ENCODE measurements at regions not wholly inside any gene's neighbourhood (a gene's known extent, or its start where the extent isn't known, plus 50 kb on each side); places are given as distances from the start of the nearest gene placed in this dataset.
"Not testable (repeated sequence)": the region's sequence is repeated elsewhere in the genome, so short reads cannot be mapped to it uniquely, and the experiment has no call there.

DNA sequence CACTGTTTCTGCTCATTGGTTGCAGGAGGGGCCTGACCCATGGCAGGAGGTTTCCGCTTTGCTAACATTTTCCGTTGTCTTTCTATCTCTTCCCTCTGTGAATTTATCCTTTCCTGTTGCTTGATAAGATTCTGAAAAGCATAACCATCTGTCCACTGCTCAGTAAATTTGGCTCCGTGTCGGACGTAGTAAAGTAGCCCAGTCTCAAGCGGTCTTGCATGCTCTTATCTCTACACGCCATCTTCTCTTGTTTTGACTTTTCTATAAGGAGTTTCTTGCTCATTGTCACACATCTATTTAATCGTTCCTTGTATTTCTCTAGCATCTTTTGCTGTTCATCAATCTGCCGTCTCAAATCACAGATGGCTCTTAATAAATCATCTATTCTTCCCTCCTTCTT lies 216.3 kb upstream of the CCL2 start:
- TF ChIP-seq, protein P1, sequence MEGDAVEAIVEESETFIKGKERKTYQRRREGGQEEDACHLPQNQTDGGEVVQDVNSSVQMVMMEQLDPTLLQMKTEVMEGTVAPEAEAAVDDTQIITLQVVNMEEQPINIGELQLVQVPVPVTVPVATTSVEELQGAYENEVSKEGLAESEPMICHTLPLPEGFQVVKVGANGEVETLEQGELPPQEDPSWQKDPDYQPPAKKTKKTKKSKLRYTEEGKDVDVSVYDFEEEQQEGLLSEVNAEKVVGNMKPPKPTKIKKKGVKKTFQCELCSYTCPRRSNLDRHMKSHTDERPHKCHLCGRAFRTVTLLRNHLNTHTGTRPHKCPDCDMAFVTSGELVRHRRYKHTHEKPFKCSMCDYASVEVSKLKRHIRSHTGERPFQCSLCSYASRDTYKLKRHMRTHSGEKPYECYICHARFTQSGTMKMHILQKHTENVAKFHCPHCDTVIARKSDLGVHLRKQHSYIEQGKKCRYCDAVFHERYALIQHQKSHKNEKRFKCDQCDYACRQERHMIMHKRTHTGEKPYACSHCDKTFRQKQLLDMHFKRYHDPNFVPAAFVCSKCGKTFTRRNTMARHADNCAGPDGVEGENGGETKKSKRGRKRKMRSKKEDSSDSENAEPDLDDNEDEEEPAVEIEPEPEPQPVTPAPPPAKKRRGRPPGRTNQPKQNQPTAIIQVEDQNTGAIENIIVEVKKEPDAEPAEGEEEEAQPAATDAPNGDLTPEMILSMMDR (IDR thresholded peaks at IDR 0.05), result not testable (repeated sequence)
- TF ChIP-seq POLR2AphosphoS5, POLR2A, EP300 (IDR thresholded peaks at IDR 0.05): not testable (repeated sequence)

Data from gastroesophageal sphincter (tissue), 3 donors.